Natural killer cell (primary cell): ENCODE measurements at regions not wholly inside any gene's neighbourhood (a gene's known extent, or its start where the extent isn't known, plus 50 kb on each side); places are given as distances from the start of the nearest gene placed in this dataset.
"Not testable (repeated sequence)": the region's sequence is repeated elsewhere in the genome, so short reads cannot be mapped to it uniquely, and the experiment has no call there.

Experiments used
- ATAC-seq, 3 donors: fragments of 150-1000 bp in 2 of 3; fragments of 200-7000 bp in 1 of 3; cut with Tn5 transposase; 1 replicate in 1 of 3; 2 replicates in 2 of 3; pipeline ENCODE4 v1.10.0; 2021; ENCODE audit warnings: mild to moderate bottlenecking in 2 of 3, moderate library complexity in 2 of 3
- DNase-seq, 2 donors: peaks; one replicate each; pipeline versions ENCODE4 v3.0.0 to v3.0.0-alpha.2; 2013 to 2021; ENCODE audit warnings: mixed read lengths in 1 of 2
- H3K27ac ChIP-seq: one replicate; pipeline ENCODE4 v1.5.1; 2013; ENCODE audit warnings: mild to moderate bottlenecking, low read length
- H3K27me3 ChIP-seq: one replicate; pipeline ENCODE4 v1.6.1; 2013; ENCODE audit warnings: low read length; ENCODE audit not compliant: control insufficient read depth, insufficient read depth
- H3K36me3 ChIP-seq: one replicate; pipeline ENCODE4 v1.6.1; 2013; ENCODE audit warnings: low read length; ENCODE audit not compliant: control insufficient read depth, insufficient read depth
- H3K4me1 ChIP-seq: one replicate; pipeline ENCODE4 v1.6.1; 2013; ENCODE audit warnings: low read length; ENCODE audit not compliant: control insufficient read depth, insufficient read depth
- H3K4me3 ChIP-seq: one replicate; pipeline ENCODE4 v1.5.1; 2013; ENCODE audit warnings: low read length
- H3K9me3 ChIP-seq: one replicate; pipeline ENCODE4 v1.6.1; 2013; ENCODE audit warnings: low read length; ENCODE audit not compliant: control insufficient read depth, insufficient read depth
- H3K27ac Mint-ChIP-seq, 2 donors: one replicate each; pipeline ENCODE4 v1.8.0; 2022; ENCODE audit warnings: mild to moderate bottlenecking in 2 of 2, mixed read lengths in 2 of 2, moderate library complexity in 1 of 2
- H3K27me3 Mint-ChIP-seq, 2 donors: one replicate each; pipeline ENCODE4 v1.8.0; 2022; ENCODE audit warnings: low read depth in 2 of 2, mixed read lengths in 2 of 2
- H3K36me3 Mint-ChIP-seq: one replicate; pipeline ENCODE4 v1.8.0; 2022; ENCODE audit warnings: mixed read lengths
- H3K4me1 Mint-ChIP-seq, 2 donors: one replicate each; pipeline ENCODE4 v1.8.0; 2022; ENCODE audit warnings: mixed read lengths in 2 of 2
- H3K4me3 Mint-ChIP-seq: one replicate; pipeline ENCODE4 v1.8.0; 2022; ENCODE audit warnings: mild to moderate bottlenecking, moderate library complexity, mixed read lengths
- H3K9me3 Mint-ChIP-seq, 2 donors: one replicate each; pipeline ENCODE4 v1.8.0; 2022; ENCODE audit warnings: mixed read lengths in 2 of 2
- WGBS: methylation state at CpG from one replicate; pipeline ENCODE4 v1.1.7; 2013; ENCODE audit warnings: missing lambda C conversion rate; ENCODE audit not compliant: insufficient coverage; 5-methylcytosine and 5-hydroxymethylcytosine counted together
- intact Hi-C: fragments of 100-400 bp; cut with micrococcal nuclease; formaldehyde crosslinking; loops from one replicate; pipeline ENCODE4 v1.14.2; 2022

- H3K27ac ChIP-seq, H3K4me1 Mint-ChIP-seq, DNase-seq, H3K27me3 Mint-ChIP-seq, H3K27ac Mint-ChIP-seq, H3K4me3 Mint-ChIP-seq, ATAC-seq, H3K9me3 ChIP-seq, H3K36me3 ChIP-seq, intact Hi-C loops, H3K4me3 ChIP-seq, H3K27me3 ChIP-seq, H3K36me3 Mint-ChIP-seq, H3K9me3 Mint-ChIP-seq, H3K4me1 ChIP-seq: not testable (repeated sequence)
- 90% methylated on average over 8 of the region's 12 CpGs for WGBS
These were observed 53.1 kb upstream of the POTEH start for GRCh38 chr22:15636765-15637164.

DNA sequence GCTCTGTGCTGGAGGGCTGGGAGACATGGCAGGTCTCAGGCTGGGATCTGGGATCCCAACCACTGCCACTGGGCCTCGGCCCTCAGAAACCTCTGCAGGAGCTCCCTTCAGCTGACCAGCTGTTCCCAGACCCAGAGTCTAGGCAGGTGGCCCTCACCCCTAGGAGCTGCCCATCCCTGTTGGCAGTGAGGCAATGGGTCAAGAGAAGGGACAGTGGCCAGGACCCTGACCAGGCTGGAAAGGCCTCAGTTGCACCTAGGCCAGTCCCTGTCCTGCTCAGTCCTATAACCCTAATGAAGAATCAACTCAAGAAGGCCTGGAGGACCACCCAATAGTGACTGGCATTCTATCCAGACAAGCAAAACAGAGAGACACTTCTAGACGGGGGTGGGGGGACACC, 52.4 kb upstream of the POTEH start:
- H3K4me3 ChIP-seq, H3K4me3 Mint-ChIP-seq, H3K27ac Mint-ChIP-seq, H3K36me3 ChIP-seq, DNase-seq, H3K4me1 ChIP-seq, intact Hi-C loops, H3K4me1 Mint-ChIP-seq, H3K36me3 Mint-ChIP-seq, H3K27ac ChIP-seq, H3K9me3 Mint-ChIP-seq, H3K27me3 Mint-ChIP-seq, H3K27me3 ChIP-seq, ATAC-seq, H3K9me3 ChIP-seq: not testable (repeated sequence)
- no CpG with 5 or more reads among the region's 2 CpGs for WGBS

GRCh38 chr22:15637886-15638285, 51.9 kb upstream of the POTEH start:
- H3K4me3 Mint-ChIP-seq, H3K36me3 ChIP-seq, H3K9me3 ChIP-seq, H3K27me3 Mint-ChIP-seq, H3K4me1 Mint-ChIP-seq, H3K27ac Mint-ChIP-seq, DNase-seq, H3K4me1 ChIP-seq, H3K9me3 Mint-ChIP-seq, ATAC-seq, H3K36me3 Mint-ChIP-seq, H3K27me3 ChIP-seq, H3K4me3 ChIP-seq, H3K27ac ChIP-seq, intact Hi-C loops: not testable (repeated sequence)
- WGBS: 82% methylated on average over 6 of the region's 11 CpGs
